ENCODE measurements at regions not wholly inside any gene's neighbourhood (a gene's known extent, or its start where the extent isn't known, plus 50 kb on each side); places are given as distances from the start of the nearest gene placed in this dataset.

DNA sequence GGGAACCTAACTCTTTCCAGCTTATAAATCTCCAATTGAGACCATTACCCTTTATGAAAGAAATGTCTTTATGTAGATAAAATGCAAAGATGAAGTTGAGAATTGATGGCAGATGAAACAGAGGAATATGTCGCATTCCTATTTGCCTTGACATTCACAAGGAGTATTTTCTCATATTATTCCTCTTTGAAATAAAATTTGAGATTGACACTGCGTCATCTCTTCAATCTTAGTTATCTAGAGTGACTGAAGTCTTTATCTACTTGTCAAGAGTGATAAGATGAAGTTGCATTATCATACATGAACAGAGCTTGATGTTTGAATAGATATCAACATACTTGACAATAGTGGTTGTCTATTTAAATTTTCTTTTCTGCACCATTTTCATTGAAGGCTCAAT, 574.4 kb upstream of the SOX9 start:
- H2AFZ ChIP-seq (ENCODE audit: low read length): no peak overlapping the region
- H3K4me1 ChIP-seq (ENCODE audit: insufficient read depth, low read length, severe bottlenecking): no peaks in the 10 kb centered on the region
- H3K27me3 ChIP-seq (ENCODE audit: insufficient read depth, low read length): no peaks in the 10 kb centered on the region
- H3K4me2 ChIP-seq (ENCODE audit: low read length): no peak overlapping the region
- no peaks in the 10 kb centered on the region for H3K79me2 ChIP-seq (ENCODE audit: insufficient read depth, low read length)
- no peaks in the 10 kb centered on the region for H4K20me1 ChIP-seq (ENCODE audit: insufficient read depth, low read length)
- H3K9ac ChIP-seq (ENCODE audit: low read length): no peak overlapping the region
- no peak overlapping the region for H3K27ac ChIP-seq (ENCODE audit: low read depth, low read length, poor library complexity, severe bottlenecking)
- H3K9me2 ChIP-seq (ENCODE audit: low read depth, low read length): no peaks in the 10 kb centered on the region
- TF ChIP-seq, protein P1, sequence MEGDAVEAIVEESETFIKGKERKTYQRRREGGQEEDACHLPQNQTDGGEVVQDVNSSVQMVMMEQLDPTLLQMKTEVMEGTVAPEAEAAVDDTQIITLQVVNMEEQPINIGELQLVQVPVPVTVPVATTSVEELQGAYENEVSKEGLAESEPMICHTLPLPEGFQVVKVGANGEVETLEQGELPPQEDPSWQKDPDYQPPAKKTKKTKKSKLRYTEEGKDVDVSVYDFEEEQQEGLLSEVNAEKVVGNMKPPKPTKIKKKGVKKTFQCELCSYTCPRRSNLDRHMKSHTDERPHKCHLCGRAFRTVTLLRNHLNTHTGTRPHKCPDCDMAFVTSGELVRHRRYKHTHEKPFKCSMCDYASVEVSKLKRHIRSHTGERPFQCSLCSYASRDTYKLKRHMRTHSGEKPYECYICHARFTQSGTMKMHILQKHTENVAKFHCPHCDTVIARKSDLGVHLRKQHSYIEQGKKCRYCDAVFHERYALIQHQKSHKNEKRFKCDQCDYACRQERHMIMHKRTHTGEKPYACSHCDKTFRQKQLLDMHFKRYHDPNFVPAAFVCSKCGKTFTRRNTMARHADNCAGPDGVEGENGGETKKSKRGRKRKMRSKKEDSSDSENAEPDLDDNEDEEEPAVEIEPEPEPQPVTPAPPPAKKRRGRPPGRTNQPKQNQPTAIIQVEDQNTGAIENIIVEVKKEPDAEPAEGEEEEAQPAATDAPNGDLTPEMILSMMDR (IDR thresholded peaks at IDR 0.05; ENCODE audit: low read length): no peak
- no peak for TF ChIP-seq EZH2 (IDR thresholded peaks at IDR 0.05; ENCODE audit: borderline replicate concordance, low read length)
- no peaks in the 10 kb centered on the region for H3F3A ChIP-seq (ENCODE audit: insufficient read depth, low read length)
- H3K9me3 ChIP-seq (ENCODE audit: low read length): no peaks in the 10 kb centered on the region
- no peak overlapping the region for H3K4me3 ChIP-seq (ENCODE audit: low read depth, low read length, poor library complexity, severe bottlenecking)
- no peaks in the 10 kb centered on the region for H3K36me3 ChIP-seq (ENCODE audit: insufficient read depth, low read length)

DNA sequence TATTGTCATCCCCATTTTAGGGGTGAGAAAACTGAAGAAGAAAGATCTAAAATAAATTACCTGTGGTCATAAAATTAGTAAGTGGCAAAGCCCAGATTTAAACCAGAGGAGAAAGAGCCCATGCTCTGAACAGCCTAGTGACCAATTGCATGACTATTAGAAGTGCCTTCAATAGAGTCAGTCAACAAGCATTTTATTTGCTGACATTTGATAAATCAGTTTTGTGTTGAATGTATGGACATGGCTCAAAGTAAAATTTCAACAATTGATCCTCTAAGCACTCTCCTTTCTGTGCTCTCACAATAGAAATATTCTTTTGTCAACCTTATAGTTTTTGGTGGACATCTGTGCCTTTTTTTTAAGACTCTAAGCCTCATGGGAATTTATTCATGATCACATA, 572.9 kb upstream of the SOX9 start:
- no peaks in the 10 kb centered on the region for H3K4me1 ChIP-seq (ENCODE audit: insufficient read depth, low read length, severe bottlenecking)
- no peaks in the 10 kb centered on the region for H3F3A ChIP-seq (ENCODE audit: insufficient read depth, low read length)
- H3K27me3 ChIP-seq (ENCODE audit: insufficient read depth, low read length): no peaks in the 10 kb centered on the region
- H3K27ac ChIP-seq (ENCODE audit: low read depth, low read length, poor library complexity, severe bottlenecking): no peak overlapping the region
- no peaks in the 10 kb centered on the region for H4K20me1 ChIP-seq (ENCODE audit: insufficient read depth, low read length)
- H2AFZ ChIP-seq (ENCODE audit: low read length): no peak overlapping the region
- no peak overlapping the region for H3K4me2 ChIP-seq (ENCODE audit: low read length)
- TF ChIP-seq, protein P1 (IDR thresholded peaks at IDR 0.05; ENCODE audit: low read length): no peak
- no peak for TF ChIP-seq EZH2 (IDR thresholded peaks at IDR 0.05; ENCODE audit: borderline replicate concordance, low read length)
- H3K36me3 ChIP-seq (ENCODE audit: insufficient read depth, low read length): no peaks in the 10 kb centered on the region
- no peak overlapping the region for H3K9ac ChIP-seq (ENCODE audit: low read length)
- no peaks in the 10 kb centered on the region for H3K9me3 ChIP-seq (ENCODE audit: low read length)
- no peak overlapping the region for H3K4me3 ChIP-seq (ENCODE audit: low read depth, low read length, poor library complexity, severe bottlenecking)
- no peaks in the 10 kb centered on the region for H3K79me2 ChIP-seq (ENCODE audit: insufficient read depth, low read length)
- H3K9me2 ChIP-seq (ENCODE audit: low read depth, low read length): no peaks in the 10 kb centered on the region

DNA sequence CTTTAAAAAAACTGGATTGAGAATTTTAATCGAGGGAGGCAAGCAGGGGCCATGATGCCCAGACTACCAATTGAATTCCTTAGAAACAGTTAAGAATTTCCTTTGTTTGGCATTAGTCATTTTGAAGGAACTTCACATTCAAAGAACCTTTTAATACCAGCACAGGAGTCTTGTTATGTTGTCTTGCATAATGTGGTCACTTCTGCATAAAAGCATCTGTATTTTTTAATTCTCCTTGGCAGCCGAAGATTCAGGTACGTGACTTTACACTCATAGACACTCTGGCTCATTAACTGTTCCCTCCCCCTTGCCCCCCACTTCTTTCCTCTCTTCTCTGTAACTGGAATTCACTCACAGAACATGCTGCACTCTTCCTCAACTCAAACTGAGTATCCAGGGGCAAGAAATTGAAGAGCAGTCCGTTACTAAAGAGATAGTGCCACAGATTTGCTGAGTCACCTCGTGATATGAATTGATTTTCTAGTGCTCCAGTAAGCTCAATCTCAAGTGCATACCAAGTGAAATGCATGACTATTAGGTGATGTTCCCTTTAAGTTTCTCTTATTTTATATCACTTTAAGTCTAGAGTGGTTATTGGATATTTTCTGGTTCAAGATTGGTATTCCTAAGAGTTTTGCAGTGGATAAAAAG, 572.2 kb upstream of the SOX9 start:
- H3K4me1 ChIP-seq (ENCODE audit: insufficient read depth, low read length, severe bottlenecking): no peaks in the 10 kb centered on the region

More for the DNA sequence above, 572.2 kb upstream of the SOX9 start:
- no peaks in the 10 kb centered on the region for H3F3A ChIP-seq (ENCODE audit: insufficient read depth, low read length)
- no peak overlapping the region for H3K4me2 ChIP-seq (ENCODE audit: low read length)
- no peaks in the 10 kb centered on the region for H3K36me3 ChIP-seq (ENCODE audit: insufficient read depth, low read length)
- no peaks in the 10 kb centered on the region for H3K9me3 ChIP-seq (ENCODE audit: low read length)
- H3K9me2 ChIP-seq (ENCODE audit: low read depth, low read length): no peaks in the 10 kb centered on the region
- no peaks in the 10 kb centered on the region for H3K79me2 ChIP-seq (ENCODE audit: insufficient read depth, low read length)
- no peak overlapping the region for H3K27ac ChIP-seq (ENCODE audit: low read depth, low read length, poor library complexity, severe bottlenecking)
- H3K9ac ChIP-seq (ENCODE audit: low read length): no peak overlapping the region
- H2AFZ ChIP-seq (ENCODE audit: low read length): no peak overlapping the region
- H4K20me1 ChIP-seq (ENCODE audit: insufficient read depth, low read length): no peaks in the 10 kb centered on the region
- no peak overlapping the region for H3K4me3 ChIP-seq (ENCODE audit: low read depth, low read length, poor library complexity, severe bottlenecking)
- TF ChIP-seq EZH2 (IDR thresholded peaks at IDR 0.05; ENCODE audit: borderline replicate concordance, low read length): no peak
- TF ChIP-seq, protein P1 (IDR thresholded peaks at IDR 0.05; ENCODE audit: low read length): no peak
- H3K27me3 ChIP-seq (ENCODE audit: insufficient read depth, low read length): no peaks in the 10 kb centered on the region

Data from OCI-LY1 (cell line).